ENCODE measurements at regions not wholly inside any gene's neighbourhood (a gene's known extent, or its start where the extent isn't known, plus 50 kb on each side); places are given as distances from the start of the nearest gene placed in this dataset.
"Not testable (repeated sequence)": the region's sequence is repeated elsewhere in the genome, so short reads cannot be mapped to it uniquely, and the experiment has no call there.

DNA sequence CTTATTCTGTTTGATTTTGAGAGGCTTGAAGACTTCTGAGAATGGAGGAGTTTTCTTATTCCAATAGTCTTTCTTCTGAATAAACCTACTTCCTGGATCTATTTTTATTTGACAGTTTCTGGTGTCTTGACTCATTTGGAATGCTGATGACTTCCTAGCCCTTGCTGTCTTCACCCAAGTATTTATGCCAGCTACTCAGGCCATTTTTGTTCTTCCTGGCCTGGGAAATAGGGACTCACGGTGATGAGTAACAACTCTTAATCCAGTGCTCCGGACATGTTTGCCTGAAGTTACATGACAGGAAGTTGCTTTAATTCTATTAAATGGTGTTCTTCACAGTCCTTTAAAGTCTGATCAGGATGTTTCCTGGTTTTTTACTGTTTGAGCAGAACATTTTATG, 272.1 kb upstream of the EYS start:
- Histone ChIP-seq H3K9ac (ENCODE audit: low read length) (no peak overlapping the region), H3K4me3 (ENCODE audit: low read length) (no peak overlapping the region), H3K9me3 (ENCODE audit: low read length) (peaks cover 9% of the 10 kb centered on the region), H3K9me2 (replicated peaks; ENCODE audit: insufficient read depth, low read length) (no peaks in the 10 kb centered on the region), H3K36me3 (ENCODE audit: insufficient read depth, low read length) (no peaks in the 10 kb centered on the region), H3K27ac (ENCODE audit: low read length) (no peak overlapping the region), H2AFZ (ENCODE audit: low read length) (no peak overlapping the region), H3K79me2 (ENCODE audit: low read length) (no peaks in the 10 kb centered on the region), H3K4me2 (ENCODE audit: low read depth, low read length, poor library complexity, severe bottlenecking) (no peak overlapping the region), H3K27me3 (ENCODE audit: low read length) (no peaks in the 10 kb centered on the region), H3K4me1 (ENCODE audit: low read length) (no peaks in the 10 kb centered on the region), H4K20me1 (ENCODE audit: insufficient read depth, low read depth, low read length) (no peaks in the 10 kb centered on the region)
- DNase-seq = no peak

DNA sequence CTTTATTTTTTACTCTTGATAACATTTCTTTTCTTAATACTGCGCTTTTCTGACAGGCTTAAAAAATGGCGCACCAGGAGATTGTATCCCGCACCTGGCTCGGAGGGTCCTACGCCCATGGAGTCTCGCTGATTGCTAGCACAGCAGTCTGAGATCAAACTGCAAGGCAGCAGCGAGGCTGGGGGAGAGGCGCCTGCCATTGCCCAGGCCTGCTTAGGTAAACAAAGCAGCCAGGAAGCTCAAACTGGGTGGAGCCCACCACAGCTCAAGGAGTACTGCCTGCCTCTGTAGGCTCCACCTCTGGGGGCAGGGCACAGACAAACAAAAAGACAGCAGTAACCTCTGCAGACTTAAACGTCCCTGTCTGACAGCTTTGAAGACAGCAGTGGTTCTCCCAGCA, 264.2 kb upstream of the EYS start:
- H3K9me3 ChIP-seq (ENCODE audit: low read length); H4K20me1 ChIP-seq (ENCODE audit: insufficient read depth, low read depth, low read length); DNase-seq; H3K27ac ChIP-seq (ENCODE audit: low read length); H2AFZ ChIP-seq (ENCODE audit: low read length); H3K9ac ChIP-seq (ENCODE audit: low read length); H3K4me2 ChIP-seq (ENCODE audit: low read depth, low read length, poor library complexity, severe bottlenecking); H3K4me3 ChIP-seq (ENCODE audit: low read length); H3K36me3 ChIP-seq (ENCODE audit: insufficient read depth, low read length); H3K79me2 ChIP-seq (ENCODE audit: low read length); H3K9me2 ChIP-seq (replicated peaks; ENCODE audit: insufficient read depth, low read length); H3K4me1 ChIP-seq (ENCODE audit: low read length); H3K27me3 ChIP-seq (ENCODE audit: low read length): not testable (repeated sequence)

DNA sequence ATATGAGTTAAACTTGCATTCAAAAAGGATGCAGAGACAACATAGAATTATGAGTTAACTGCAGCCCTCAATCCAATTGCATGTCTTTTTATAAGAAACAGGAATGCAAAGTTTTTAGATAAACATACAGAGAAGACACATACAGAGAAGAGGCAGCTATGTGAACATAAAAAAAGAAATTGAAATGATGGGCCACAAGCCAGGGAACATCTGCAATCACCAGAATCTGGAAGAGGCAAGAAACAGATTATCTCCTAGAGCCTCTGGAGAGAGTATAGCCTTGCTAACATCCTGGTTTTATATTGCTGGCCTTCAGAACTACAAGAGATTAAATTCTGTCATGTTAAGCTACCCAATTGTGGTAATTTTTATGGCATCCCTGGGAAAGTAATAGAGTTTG, 257.2 kb upstream of the EYS start:
- Histone ChIP-seq H3K36me3 (ENCODE audit: insufficient read depth, low read length) (no peaks in the 10 kb centered on the region), H3K9ac (ENCODE audit: low read length) (no peak overlapping the region)

DNA sequence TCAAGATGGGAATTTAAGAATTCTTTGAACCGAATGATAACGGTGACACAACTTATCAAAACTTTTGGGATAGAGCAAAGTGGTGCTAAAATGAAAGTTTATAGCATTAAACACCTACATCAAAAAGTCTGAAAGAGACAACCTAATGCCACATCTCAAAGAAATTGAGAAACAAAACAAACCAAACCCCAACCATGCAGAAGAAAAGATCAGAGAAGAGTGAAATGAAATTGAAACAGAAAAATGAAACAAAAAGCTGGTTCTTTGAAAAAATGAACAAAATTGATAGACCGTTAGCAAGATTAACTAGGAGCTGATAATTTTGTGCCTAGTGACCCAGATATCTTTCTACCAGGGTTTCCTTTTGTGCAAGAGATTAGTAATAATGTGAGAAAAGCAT, 248.0 kb upstream of the EYS start:
- no peak overlapping the region for H3K4me2 ChIP-seq (ENCODE audit: low read depth, low read length, poor library complexity, severe bottlenecking)
- H3K9me2 ChIP-seq (replicated peaks; ENCODE audit: insufficient read depth, low read length) = no peaks in the 10 kb centered on the region
- DNase-seq = no peak
- H3K79me2 ChIP-seq (ENCODE audit: low read length) = no peaks in the 10 kb centered on the region
- H2AFZ ChIP-seq (ENCODE audit: low read length) = no peak overlapping the region
- no peak overlapping the region for H3K27ac ChIP-seq (ENCODE audit: low read length)
- H3K4me1 ChIP-seq (ENCODE audit: low read length) = no peaks in the 10 kb centered on the region
- no peaks in the 10 kb centered on the region for H3K36me3 ChIP-seq (ENCODE audit: insufficient read depth, low read length)
- H3K4me3 ChIP-seq (ENCODE audit: low read length) = no peak overlapping the region
- no peaks in the 10 kb centered on the region for H4K20me1 ChIP-seq (ENCODE audit: insufficient read depth, low read depth, low read length)
- H3K9me3 ChIP-seq (ENCODE audit: low read length) = peaks cover 22% of the 10 kb centered on the region
- no peak overlapping the region for H3K9ac ChIP-seq (ENCODE audit: low read length)
- H3K27me3 ChIP-seq (ENCODE audit: low read length) = no peaks in the 10 kb centered on the region

More for the DNA sequence above, 257.2 kb upstream of the EYS start:
- Histone ChIP-seq H3K27me3 (ENCODE audit: low read length) (no peaks in the 10 kb centered on the region), H3K27ac (ENCODE audit: low read length) (no peak overlapping the region), H3K4me2 (ENCODE audit: low read depth, low read length, poor library complexity, severe bottlenecking) (no peak overlapping the region), H3K4me3 (ENCODE audit: low read length) (no peak overlapping the region), H3K9me2 (replicated peaks; ENCODE audit: insufficient read depth, low read length) (no peaks in the 10 kb centered on the region), H2AFZ (ENCODE audit: low read length) (no peak overlapping the region), H3K79me2 (ENCODE audit: low read length) (no peaks in the 10 kb centered on the region), H4K20me1 (ENCODE audit: insufficient read depth, low read depth, low read length) (no peaks in the 10 kb centered on the region), H3K4me1 (ENCODE audit: low read length) (no peaks in the 10 kb centered on the region), H3K9me3 (ENCODE audit: low read length) (peaks cover 20% of the 10 kb centered on the region)
- DNase-seq = no peak

DNA sequence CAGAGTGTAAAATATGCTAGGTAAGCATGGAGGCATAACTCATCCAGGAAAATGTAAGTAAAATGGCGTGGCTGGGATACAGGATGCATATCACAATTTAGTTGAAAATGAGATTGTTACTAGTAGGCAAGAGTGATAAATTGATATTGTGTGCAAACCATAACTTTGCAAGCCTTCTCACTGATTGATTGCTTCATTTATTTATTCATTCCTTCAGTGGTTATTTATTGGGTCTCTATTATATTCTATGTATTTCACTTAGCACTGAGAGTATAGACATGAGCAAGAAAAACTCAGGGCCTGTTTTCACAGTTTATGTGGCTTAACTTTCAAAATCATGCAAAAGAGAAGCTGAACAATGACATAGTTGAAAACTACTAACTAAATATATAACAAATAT, 241.0 kb upstream of the EYS start:
- Histone ChIP-seq H2AFZ (ENCODE audit: low read length) (no peak overlapping the region), H3K27me3 (ENCODE audit: low read length) (no peaks in the 10 kb centered on the region), H3K4me1 (ENCODE audit: low read length) (no peaks in the 10 kb centered on the region), H3K4me2 (ENCODE audit: low read depth, low read length, poor library complexity, severe bottlenecking) (no peak overlapping the region), H3K79me2 (ENCODE audit: low read length) (no peaks in the 10 kb centered on the region), H3K4me3 (ENCODE audit: low read length) (no peak overlapping the region), H3K36me3 (ENCODE audit: insufficient read depth, low read length) (no peaks in the 10 kb centered on the region), H3K9me2 (replicated peaks; ENCODE audit: insufficient read depth, low read length) (no peaks in the 10 kb centered on the region), H3K9me3 (ENCODE audit: low read length) (peaks cover 26% of the 10 kb centered on the region), H3K27ac (ENCODE audit: low read length) (no peak overlapping the region), H4K20me1 (ENCODE audit: insufficient read depth, low read depth, low read length) (no peaks in the 10 kb centered on the region), H3K9ac (ENCODE audit: low read length) (no peak overlapping the region)
- DNase-seq = no peak

DNA sequence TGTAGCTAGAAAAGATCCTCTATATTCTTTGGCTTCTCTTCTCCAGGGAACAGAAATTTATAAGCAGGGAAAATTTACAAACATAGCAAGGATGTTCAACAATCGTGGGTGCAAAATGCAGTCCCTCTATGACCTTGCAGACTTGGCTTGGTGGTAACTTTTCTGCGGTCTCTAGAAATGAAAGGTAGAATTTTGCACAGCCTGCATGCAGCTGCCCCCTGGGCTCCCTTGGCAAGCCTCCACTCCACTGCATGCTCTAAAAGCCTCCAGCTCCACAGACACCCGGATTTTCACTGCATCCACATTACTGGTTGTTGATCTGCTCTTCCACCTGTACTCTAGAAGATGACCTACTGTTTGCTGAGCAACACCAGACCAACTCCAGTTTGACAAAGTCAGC, 236.5 kb upstream of the EYS start:
- Histone ChIP-seq H3K27me3 (ENCODE audit: low read length) (no peaks in the 10 kb centered on the region), H3K36me3 (ENCODE audit: insufficient read depth, low read length) (no peaks in the 10 kb centered on the region), H3K4me1 (ENCODE audit: low read length) (no peaks in the 10 kb centered on the region), H3K9ac (ENCODE audit: low read length) (no peak overlapping the region), H2AFZ (ENCODE audit: low read length) (no peak overlapping the region), H3K79me2 (ENCODE audit: low read length) (no peaks in the 10 kb centered on the region), H3K4me2 (ENCODE audit: low read depth, low read length, poor library complexity, severe bottlenecking) (no peak overlapping the region), H3K9me2 (replicated peaks; ENCODE audit: insufficient read depth, low read length) (no peaks in the 10 kb centered on the region), H3K9me3 (ENCODE audit: low read length) (peaks cover 15% of the 10 kb centered on the region; the same call in 1 of the 2 replicates), H3K27ac (ENCODE audit: low read length) (no peak overlapping the region), H3K4me3 (ENCODE audit: low read length) (no peak overlapping the region), H4K20me1 (ENCODE audit: insufficient read depth, low read depth, low read length) (no peaks in the 10 kb centered on the region)
- DNase-seq = no peak

DNA sequence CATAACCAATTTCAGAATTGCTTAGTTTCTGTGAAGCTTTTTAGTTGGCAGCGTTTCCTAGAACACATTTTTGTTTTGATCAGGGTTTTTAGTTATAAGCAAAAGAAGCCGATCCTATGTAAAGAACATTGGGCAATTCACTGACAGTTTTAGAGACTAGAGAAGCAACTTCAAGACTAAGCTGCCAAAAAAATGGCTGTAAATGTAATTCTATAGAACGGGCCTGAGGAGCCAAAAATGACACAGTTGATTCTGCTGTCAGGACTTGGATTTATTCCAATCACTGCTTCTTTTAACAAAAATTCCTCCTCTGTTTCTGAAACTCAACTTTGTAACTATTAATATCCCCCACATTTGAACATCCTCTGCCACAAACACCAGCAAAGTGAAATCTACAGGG, 236.0 kb upstream of the EYS start:
- H3K36me3 ChIP-seq (ENCODE audit: insufficient read depth, low read length) = no peaks in the 10 kb centered on the region
- H4K20me1 ChIP-seq (ENCODE audit: insufficient read depth, low read depth, low read length) = no peaks in the 10 kb centered on the region
- H3K4me1 ChIP-seq (ENCODE audit: low read length) = no peaks in the 10 kb centered on the region
- H3K27me3 ChIP-seq (ENCODE audit: low read length) = no peaks in the 10 kb centered on the region
- no peak overlapping the region for H3K4me3 ChIP-seq (ENCODE audit: low read length)
- H3K27ac ChIP-seq (ENCODE audit: low read length) = no peak overlapping the region
- H3K4me2 ChIP-seq (ENCODE audit: low read depth, low read length, poor library complexity, severe bottlenecking) = no peak overlapping the region
- no peak for DNase-seq
- no peak overlapping the region for H3K9ac ChIP-seq (ENCODE audit: low read length)
- peaks cover 15% of the 10 kb centered on the region; the same call in 1 of the 2 replicates for H3K9me3 ChIP-seq (ENCODE audit: low read length)
- no peak overlapping the region for H2AFZ ChIP-seq (ENCODE audit: low read length)
- no peaks in the 10 kb centered on the region for H3K79me2 ChIP-seq (ENCODE audit: low read length)
- H3K9me2 ChIP-seq (replicated peaks; ENCODE audit: insufficient read depth, low read length) = no peaks in the 10 kb centered on the region

DNA sequence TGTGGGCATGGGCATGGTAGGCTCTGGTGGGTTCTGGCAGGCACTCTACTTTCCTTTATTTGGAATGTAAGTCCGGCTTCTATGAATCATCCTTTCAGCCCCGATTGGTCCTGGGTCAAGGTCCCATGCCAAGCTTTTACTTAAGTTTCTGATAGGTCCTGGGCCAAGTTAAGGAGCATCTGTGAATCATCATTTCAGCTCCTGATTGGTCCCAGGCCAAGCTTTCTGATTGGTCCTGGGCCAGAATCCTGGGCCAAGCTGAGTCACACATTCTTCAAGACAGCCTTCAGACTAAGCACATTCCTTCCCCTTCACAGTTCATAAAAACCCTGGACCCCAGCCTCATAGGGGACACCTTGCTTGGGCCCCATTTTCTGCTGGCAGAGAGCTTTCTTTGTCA, 231.0 kb upstream of the EYS start:
- H3K27me3 ChIP-seq (ENCODE audit: low read length) = no peaks in the 10 kb centered on the region
- no peak overlapping the region for H3K4me2 ChIP-seq (ENCODE audit: low read depth, low read length, poor library complexity, severe bottlenecking)
- no peak overlapping the region for H2AFZ ChIP-seq (ENCODE audit: low read length)
- no peaks in the 10 kb centered on the region for H3K4me1 ChIP-seq (ENCODE audit: low read length)
- no peak for DNase-seq
- peaks cover 17% of the 10 kb centered on the region; the same call in 1 of the 2 replicates for H3K9me3 ChIP-seq (ENCODE audit: low read length)
- H3K9me2 ChIP-seq (replicated peaks; ENCODE audit: insufficient read depth, low read length) = no peaks in the 10 kb centered on the region
- no peak overlapping the region for H3K27ac ChIP-seq (ENCODE audit: low read length)
- H3K79me2 ChIP-seq (ENCODE audit: low read length) = no peaks in the 10 kb centered on the region
- H4K20me1 ChIP-seq (ENCODE audit: insufficient read depth, low read depth, low read length) = no peaks in the 10 kb centered on the region
- H3K4me3 ChIP-seq (ENCODE audit: low read length) = no peak overlapping the region
- no peaks in the 10 kb centered on the region for H3K36me3 ChIP-seq (ENCODE audit: insufficient read depth, low read length)
- H3K9ac ChIP-seq (ENCODE audit: low read length) = no peak overlapping the region

DNA sequence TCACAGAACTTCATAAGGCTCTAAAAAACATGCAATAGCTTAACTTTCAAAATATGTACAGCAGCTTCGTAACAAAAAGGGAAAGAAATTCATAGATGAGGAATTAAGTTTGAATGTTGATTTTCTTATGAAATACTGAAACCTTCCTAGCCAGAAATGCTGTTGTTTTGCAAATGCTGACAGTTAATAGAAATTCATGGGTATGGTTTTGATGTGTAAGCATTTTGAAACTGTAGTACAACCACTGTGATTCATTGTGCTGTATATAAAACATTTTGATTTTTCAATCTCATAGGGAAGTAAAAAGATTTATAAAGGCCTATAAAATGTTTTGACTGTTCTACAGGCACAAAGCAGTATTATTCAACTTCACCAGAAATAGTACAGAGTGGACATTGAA, 228.4 kb upstream of the EYS start:
- no peak overlapping the region for H3K27ac ChIP-seq (ENCODE audit: low read length)
- H4K20me1 ChIP-seq (ENCODE audit: insufficient read depth, low read depth, low read length) = no peaks in the 10 kb centered on the region
- no peaks in the 10 kb centered on the region for H3K27me3 ChIP-seq (ENCODE audit: low read length)
- no peaks in the 10 kb centered on the region for H3K79me2 ChIP-seq (ENCODE audit: low read length)
- no peak overlapping the region for H2AFZ ChIP-seq (ENCODE audit: low read length)
- no peaks in the 10 kb centered on the region for H3K9me2 ChIP-seq (replicated peaks; ENCODE audit: insufficient read depth, low read length)
- no peak overlapping the region for H3K4me3 ChIP-seq (ENCODE audit: low read length)
- H3K9me3 ChIP-seq (ENCODE audit: low read length) = peaks cover 19% of the 10 kb centered on the region
- no peaks in the 10 kb centered on the region; the same call in 1 of the 2 replicates for H3K36me3 ChIP-seq (ENCODE audit: insufficient read depth, low read length)
- no peaks in the 10 kb centered on the region for H3K4me1 ChIP-seq (ENCODE audit: low read length)
- no peak for DNase-seq
- H3K9ac ChIP-seq (ENCODE audit: low read length) = no peak overlapping the region
- H3K4me2 ChIP-seq (ENCODE audit: low read depth, low read length, poor library complexity, severe bottlenecking) = no peak overlapping the region

All from Karpas-422 (cell line).